SK-N-SH treated with all-trans-retinoic acid at 6 μM for 48 hours (cell line): ENCODE measurements at regions not wholly inside any gene's neighbourhood (a gene's known extent, or its start where the extent isn't known, plus 50 kb on each side); places are given as distances from the start of the nearest gene placed in this dataset.

Experiments
- BACH2 ChIP-seq: fragments of 250-450 bp; sonication (Bioruptor Pico); IDR thresholded peaks from 2 replicates; pipeline ENCODE4 v1.9.0; 2021; ENCODE audit warnings: mild to moderate bottlenecking, borderline replicate concordance
- ESRRG ChIP-seq: fragments of 250-450 bp; sonication (Bioruptor Pico); IDR thresholded peaks from 2 replicates; pipeline ENCODE4 v1.6.1; 2021; ENCODE audit warnings: mild to moderate bottlenecking
- TCF4 ChIP-seq: fragments of 250-450 bp; sonication (Bioruptor Pico); IDR thresholded peaks from 2 replicates; pipeline ENCODE4 v1.8.0; 2021; ENCODE audit warnings: mild to moderate bottlenecking, moderate library complexity, borderline replicate concordance

DNA sequence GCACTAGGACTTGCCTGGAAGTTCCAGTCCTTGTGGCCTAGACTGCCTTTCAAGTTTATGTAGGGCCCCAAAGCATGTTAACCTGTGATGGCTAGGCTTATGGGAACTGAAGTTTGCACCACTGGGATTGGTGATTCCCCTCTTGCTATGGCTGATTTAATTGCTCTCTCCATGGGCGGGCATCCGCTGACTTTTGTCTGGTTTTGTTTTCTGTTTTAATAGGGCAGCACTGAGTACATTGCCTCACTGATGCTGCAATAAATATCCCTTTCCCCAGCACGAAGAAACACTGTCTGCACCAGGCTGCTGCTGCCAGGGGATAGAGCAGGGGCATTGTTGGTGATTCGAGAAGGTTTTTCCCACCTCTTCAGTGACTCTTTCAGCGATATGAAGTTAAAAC, 73.3 kb upstream of the PDE4B start:
- no peak for TF ChIP-seq TCF4 (CRISPR knock-in tag)
- no peak for TF ChIP-seq ESRRG
- no peak for TF ChIP-seq BACH2 (CRISPR knock-in tag)
